ENCODE measurements at regions not wholly inside any gene's neighbourhood (a gene's known extent, or its start where the extent isn't known, plus 50 kb on each side); places are given as distances from the start of the nearest gene placed in this dataset.

GRCh38 chr11:100557830-100558611 is 129.1 kb upstream of the ARHGAP42 start:
- Histone ChIP-seq H3K4me3 (no peak overlapping the region), H3K4me1 (peaks cover 0 to 22% (median 9%) of the 10 kb centered on the region in 4 donors), H3K36me3 (no peaks in the 10 kb centered on the region), H3K27me3 (no peaks in the 10 kb centered on the region), H3K27ac (no peak overlapping the region), H3K9me3 (no peaks in the 10 kb centered on the region)
- WGBS, 5 donors = 54 to 76% (median 68%) methylated on average over 8 of the region's 8 CpGs
- DNase-seq = no peak
- TF ChIP-seq EP300 (IDR thresholded peaks at IDR 0.05) (no peak), POLR2A (IDR thresholded peaks at IDR 0.05) (no peak), POLR2AphosphoS5 (IDR thresholded peaks at IDR 0.05) (no peak), CTCF (IDR thresholded peaks at IDR 0.05) (no peak)
- intact Hi-C loops (cut with DNase I; ENCODE audit: low total_unique reads) = no loop called here

- no peak for DNase-seq
- H3K9me3 ChIP-seq = no peaks in the 10 kb centered on the region
- WGBS, 5 donors = 77 to 83% (median 81%) methylated on average over 3 of the region's 3 CpGs
- no peak for TF ChIP-seq POLR2AphosphoS5 (IDR thresholded peaks at IDR 0.05)
- no peak overlapping the region for H3K4me3 ChIP-seq
- no peaks in the 10 kb centered on the region for H3K36me3 ChIP-seq
- no peak overlapping the region for H3K27ac ChIP-seq
- peaks cover 0 to 22% (median 10%) of the 10 kb centered on the region in 4 donors for H3K4me1 ChIP-seq
- intact Hi-C loops (cut with DNase I; ENCODE audit: low total_unique reads) = no loop called here
- H3K27me3 ChIP-seq = no peaks in the 10 kb centered on the region
Measured at GRCh38 chr11:100560606-100561005, 126.5 kb upstream of the ARHGAP42 start.

GRCh38 chr11:100561323-100561722 is 125.8 kb upstream of the ARHGAP42 start:
- TF ChIP-seq EP300 (IDR thresholded peaks at IDR 0.05) = no peak
- no peak for TF ChIP-seq CTCF (IDR thresholded peaks at IDR 0.05)
- no peak for TF ChIP-seq POLR2A (IDR thresholded peaks at IDR 0.05)
- TF ChIP-seq POLR2AphosphoS5 (IDR thresholded peaks at IDR 0.05) = no peak
- 0 to 47% (median 44%) methylated on average over 1 of the region's 1 CpG for WGBS, 5 donors
- Histone ChIP-seq H3K4me3 (no peak overlapping the region), H3K4me1 (peaks cover 0 to 22% (median 10%) of the 10 kb centered on the region in 4 donors), H3K27me3 (no peaks in the 10 kb centered on the region), H3K36me3 (no peaks in the 10 kb centered on the region), H3K9me3 (no peaks in the 10 kb centered on the region), H3K27ac (no peak overlapping the region)
- DNase-seq = no peak
- intact Hi-C loops (cut with DNase I; ENCODE audit: low total_unique reads) = no loop called here

- H3K27me3 ChIP-seq = no peaks in the 10 kb centered on the region
- no peak overlapping the region for H3K4me3 ChIP-seq
- intact Hi-C loops (cut with DNase I; ENCODE audit: low total_unique reads) = no loop called here
- H3K36me3 ChIP-seq = no peaks in the 10 kb centered on the region
- peak in 1 of 3 donors; percentile 42 for TF ChIP-seq POLR2AphosphoS5 (IDR thresholded peaks at IDR 0.05)
- TF ChIP-seq POLR2A (IDR thresholded peaks at IDR 0.05) = no peak
- H3K9me3 ChIP-seq = no peaks in the 10 kb centered on the region
- DNase-seq = peak in 1 of 2 donors; percentile 70
- H3K27ac ChIP-seq = no peak overlapping the region
- H3K4me1 ChIP-seq = peaks cover 0 to 22% (median 10%) of the 10 kb centered on the region in 4 donors
- 12 to 32% (median 13%) methylated on average over 2 of the region's 2 CpGs for WGBS, 5 donors
Measured at GRCh38 chr11:100562128-100562527, 125.0 kb upstream of the ARHGAP42 start.

GRCh38 chr11:100563541-100564280 is 123.4 kb upstream of the ARHGAP42 start:
- 79 to 87% (median 83%) methylated on average over 8 of the region's 8 CpGs for WGBS, 5 donors
- H3K36me3 ChIP-seq = no peaks in the 10 kb centered on the region
- no peak overlapping the region for H3K4me3 ChIP-seq
- intact Hi-C loops (cut with DNase I; ENCODE audit: low total_unique reads) = no loop called here
- no peak overlapping the region for H3K27ac ChIP-seq
- no peak for DNase-seq
- peaks cover 0 to 22% (median 7%) of the 10 kb centered on the region in 4 donors for H3K4me1 ChIP-seq
- no peak for TF ChIP-seq POLR2AphosphoS5 (IDR thresholded peaks at IDR 0.05)
- no peak for TF ChIP-seq POLR2A (IDR thresholded peaks at IDR 0.05)
- no peak for TF ChIP-seq EP300 (IDR thresholded peaks at IDR 0.05)
- no peak for TF ChIP-seq CTCF (IDR thresholded peaks at IDR 0.05)
- no peaks in the 10 kb centered on the region for H3K27me3 ChIP-seq
- H3K9me3 ChIP-seq = no peaks in the 10 kb centered on the region

Measured in stomach (tissue), 8 donors.